Neural cell (in vitro differentiated cells): ENCODE measurements at regions not wholly inside any gene's neighbourhood (a gene's known extent, or its start where the extent isn't known, plus 50 kb on each side); places are given as distances from the start of the nearest gene placed in this dataset.

Experiments used
- CTCF ChIP-seq: fragments of 450-650 bp; IDR thresholded peaks from 2 replicates; pipeline ENCODE4 v1.5.1; 2014; ENCODE audit warnings: antibody characterized with exemption, mild to moderate bottlenecking, moderate library complexity; ENCODE audit not compliant: poor library complexity, severe bottlenecking
- EZH2 ChIP-seq: fragments of 200-600, 300-800 bp; shearing (Covaris generic), sonication (generic); IDR thresholded peaks from 2 replicates; pipeline ENCODE4 v1.6.1; 2014; ENCODE audit warnings: antibody characterized with exemption, low read length, borderline replicate concordance, mild to moderate bottlenecking; ENCODE audit not compliant: insufficient read depth, poor library complexity, severe bottlenecking
- TAF1 ChIP-seq: IDR thresholded peaks from 2 replicates; pipeline ENCODE4 v1.6.1; 2012; ENCODE audit warnings: low read depth

- TF ChIP-seq CTCF: no peak
- no peak for TF ChIP-seq EZH2
- TF ChIP-seq TAF1: no peak
Measured at GRCh38 chr4:182143822-182144625, 99.2 kb upstream of the TENM3 start.
